GM12892 (cell line): ENCODE measurements at regions not wholly inside any gene's neighbourhood (a gene's known extent, or its start where the extent isn't known, plus 50 kb on each side); places are given as distances from the start of the nearest gene placed in this dataset.

ENCODE experiments used
- DNase-seq: peaks from one replicate; pipeline ENCODE4 v3.0.0; 2011; ENCODE audit not compliant: insufficient read length
- FAIRE-seq: peaks from 2 replicates; lab custom pipeline; 2011; peaks lifted over from hg19 to GRCh38; lab: Jason Lieb, UNC
- POLR2A ChIP-seq: IDR thresholded peaks from 2 replicates; pipeline ENCODE4 v1.6.1; 2011; ENCODE audit warnings: low read depth, low read length, control low read depth
- POLR2AphosphoS5 ChIP-seq: IDR thresholded peaks from 2 replicates; pipeline ENCODE4 v1.6.1; 2011; ENCODE audit warnings: low read depth, low read length, control low read depth
- TAF1 ChIP-seq: IDR thresholded peaks from 2 replicates; pipeline ENCODE4 v1.6.1; 2011; ENCODE audit warnings: low read depth, mild to moderate bottlenecking, control low read depth, low read length, borderline replicate concordance

DNA sequence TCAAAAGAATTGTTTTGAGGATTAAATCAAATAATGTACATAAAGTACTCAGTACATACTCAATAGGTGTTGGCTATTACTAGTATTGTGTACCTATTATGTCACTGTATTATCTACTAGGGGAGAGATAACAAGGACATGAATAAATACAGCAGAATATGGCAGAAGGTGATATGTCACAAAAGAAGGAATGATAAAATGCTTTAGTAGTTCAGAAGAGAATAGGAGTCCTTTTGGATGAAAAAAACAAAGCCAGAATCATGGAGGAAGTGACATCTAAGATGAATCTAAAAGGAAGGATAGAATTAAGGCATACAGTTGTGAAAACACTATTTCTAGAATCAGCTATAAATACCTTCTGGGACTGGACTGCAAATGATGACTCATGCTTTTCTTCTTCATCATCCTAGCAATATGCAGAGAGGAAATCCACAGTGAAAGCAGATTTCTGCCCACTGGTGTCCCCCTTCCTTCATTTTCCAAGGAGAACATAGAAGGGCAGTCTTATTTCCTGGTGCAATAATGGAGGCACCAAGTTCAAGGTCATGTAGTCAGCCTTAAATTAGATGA, 98.7 kb downstream of the GLUD2 start:
- no peak for FAIRE-seq
- TF ChIP-seq POLR2A (no peak), POLR2AphosphoS5 (no peak), TAF1 (no peak)
- no peak for DNase-seq

DNA sequence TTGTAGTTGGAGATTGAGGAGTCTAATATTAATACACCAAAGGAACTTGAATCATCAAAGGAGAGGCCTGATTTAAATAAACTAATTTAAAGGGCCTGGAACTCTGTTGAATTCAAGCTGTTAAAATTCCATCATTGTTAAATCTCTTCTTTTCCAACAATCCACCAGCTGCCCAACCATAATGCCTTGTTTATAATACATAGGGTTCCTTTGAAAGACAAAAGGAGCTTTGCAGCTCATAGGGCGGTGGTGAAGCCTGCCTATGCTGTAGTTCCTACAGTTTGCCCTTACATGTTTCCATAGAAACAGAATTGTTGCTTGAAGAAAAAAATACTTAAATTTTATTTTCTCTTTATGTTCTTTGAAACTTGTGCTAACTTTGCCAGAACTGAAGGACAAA, 102.8 kb downstream of the GLUD2 start:
- no peak for FAIRE-seq
- no peak for DNase-seq
- TF ChIP-seq TAF1, result no peak
- TF ChIP-seq POLR2A, result no peak
- no peak for TF ChIP-seq POLR2AphosphoS5

DNA sequence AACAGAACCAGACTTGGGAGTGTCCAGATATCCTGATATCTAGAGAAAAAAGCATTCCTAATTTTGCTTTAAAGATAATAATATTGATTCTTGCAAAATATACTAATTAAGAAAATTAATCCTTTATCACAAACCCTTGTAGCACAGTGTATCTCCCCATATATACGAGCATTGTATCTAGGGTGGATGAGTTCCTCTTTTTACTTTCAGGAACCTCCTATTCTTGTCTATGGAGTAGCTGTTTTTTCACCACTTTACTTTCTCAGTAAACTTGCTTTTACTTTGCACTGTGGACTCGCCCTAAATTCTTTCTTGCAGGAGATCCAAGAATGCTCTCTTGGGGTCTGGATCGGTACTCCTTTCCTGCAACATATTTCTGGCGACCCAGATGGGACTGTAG, 103.9 kb downstream of the GLUD2 start:
- no peak for TF ChIP-seq TAF1
- TF ChIP-seq POLR2A, result no peak
- no peak for TF ChIP-seq POLR2AphosphoS5
- DNase-seq, result no peak
- FAIRE-seq, result no peak

DNA sequence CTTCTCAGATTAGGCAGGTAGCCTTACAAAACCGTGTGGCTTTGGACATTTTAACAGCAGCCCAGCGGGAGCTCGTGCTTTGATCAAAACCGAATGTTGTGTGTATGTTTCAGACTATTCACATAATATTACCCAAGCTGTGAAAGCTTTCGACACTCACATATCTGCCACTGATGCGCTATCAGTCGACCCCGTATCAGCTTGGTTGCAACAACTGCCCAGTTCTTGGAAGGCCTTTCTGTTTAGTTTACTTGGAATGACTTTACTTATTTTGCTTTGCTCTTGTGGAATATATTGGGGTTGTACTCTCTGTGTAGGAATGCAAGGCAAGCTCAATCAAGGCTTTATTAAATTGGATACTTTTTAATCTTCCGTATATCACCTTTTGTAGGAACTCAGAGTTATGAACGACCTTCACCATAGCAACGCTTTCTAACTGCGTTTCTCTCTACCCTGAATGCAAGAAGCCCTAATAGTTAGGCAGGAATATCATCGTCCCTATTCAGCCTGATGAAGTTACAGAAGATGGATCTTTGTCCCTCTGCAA, 107.5 kb downstream of the GLUD2 start:
- no peak for FAIRE-seq
- DNase-seq, result no peak
- TF ChIP-seq POLR2AphosphoS5, result no peak

DNA sequence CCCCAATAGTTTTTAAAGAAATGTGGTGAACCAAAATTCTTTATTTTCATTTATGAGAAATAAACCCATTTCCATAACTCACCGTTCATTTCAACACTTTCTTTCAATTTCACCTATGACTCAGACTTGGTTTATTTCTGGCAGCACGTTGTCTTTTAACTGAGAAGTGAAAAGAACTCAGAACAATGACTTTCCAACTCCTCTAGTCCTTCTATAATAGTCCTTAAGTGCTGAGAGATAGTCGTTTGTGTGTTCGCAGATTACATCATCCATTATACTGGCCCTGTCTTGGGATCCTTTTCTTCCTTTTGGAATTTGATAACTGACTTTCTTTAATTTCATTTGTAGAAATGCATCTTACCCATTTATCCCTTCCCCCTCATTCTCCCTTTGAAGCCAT, 113.6 kb downstream of the GLUD2 start:
- DNase-seq (peak; percentile 2), FAIRE-seq (peak; percentile 50)
- no peak for TF ChIP-seq POLR2AphosphoS5
- TF ChIP-seq POLR2A, result no peak
- no peak for TF ChIP-seq TAF1

DNA sequence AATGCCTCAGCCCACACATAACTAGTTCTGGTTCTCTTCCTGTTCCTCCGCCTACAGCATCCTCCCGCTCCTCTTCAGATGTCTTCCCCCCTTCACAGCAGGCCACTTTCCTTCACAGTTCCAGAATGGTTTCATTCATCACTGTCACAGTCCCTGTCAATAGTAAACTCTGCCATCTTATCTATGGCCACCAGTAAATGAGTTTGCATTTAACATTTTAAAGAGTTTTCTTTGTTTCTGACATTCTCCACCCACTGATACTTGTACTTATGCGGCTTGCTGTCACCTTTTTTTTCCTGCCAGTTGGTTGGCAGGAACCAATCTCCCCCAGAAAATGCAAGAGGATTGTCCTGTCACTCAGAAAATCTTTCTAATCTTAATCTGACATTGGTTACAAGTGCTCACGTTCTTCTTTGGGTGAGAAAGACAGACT, 114.1 kb downstream of the GLUD2 start:
- FAIRE-seq (peak; percentile 38), DNase-seq (no peak)
- TF ChIP-seq TAF1 (no peak), POLR2A (no peak), POLR2AphosphoS5 (no peak)

DNA sequence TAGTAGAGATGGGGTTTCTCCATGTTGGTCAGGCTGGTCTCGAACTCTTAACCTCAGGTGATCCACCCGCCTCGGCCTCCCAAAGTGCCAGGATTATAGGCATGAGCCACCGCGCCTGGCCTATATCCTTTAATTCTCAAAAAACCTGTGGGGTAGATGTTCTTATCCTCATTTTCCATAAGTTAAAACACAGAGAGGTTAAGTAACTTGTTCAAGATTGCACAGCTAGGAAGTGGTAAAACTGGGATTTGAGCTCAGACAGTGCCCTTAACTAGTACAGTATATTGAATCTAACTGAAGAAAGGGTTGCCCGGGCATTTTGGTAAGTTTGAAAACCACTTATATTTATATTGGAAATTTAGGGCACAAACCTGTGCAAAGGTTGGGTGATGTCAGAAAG, 116.0 kb downstream of the GLUD2 start:
- TF ChIP-seq POLR2AphosphoS5 (no peak), TAF1 (no peak), POLR2A (no peak)
- DNase-seq, result no peak
- FAIRE-seq, result no peak

DNA sequence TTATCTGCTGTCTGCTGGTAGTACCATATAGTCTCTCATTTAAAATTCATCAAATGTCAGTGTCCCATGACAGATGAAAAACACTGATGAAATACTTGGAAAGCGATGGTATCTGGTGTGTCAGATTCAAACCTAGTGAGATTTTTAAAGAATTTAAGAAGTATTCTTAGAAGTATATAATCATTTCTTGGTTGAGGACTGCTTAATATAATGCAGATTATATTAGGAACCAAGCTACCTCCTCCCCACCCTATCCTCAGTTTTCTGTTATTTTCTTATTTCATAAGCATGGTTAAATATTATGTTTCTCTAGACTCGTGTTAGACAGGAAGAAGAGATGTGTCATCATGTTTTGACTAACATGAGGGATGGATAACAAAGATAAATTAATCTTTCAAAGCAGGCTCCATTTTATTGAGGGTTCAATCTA, 118.5 kb downstream of the GLUD2 start:
- no peak for DNase-seq
- TF ChIP-seq TAF1, result no peak
- no peak for TF ChIP-seq POLR2A
- no peak for TF ChIP-seq POLR2AphosphoS5
- no peak for FAIRE-seq

DNA sequence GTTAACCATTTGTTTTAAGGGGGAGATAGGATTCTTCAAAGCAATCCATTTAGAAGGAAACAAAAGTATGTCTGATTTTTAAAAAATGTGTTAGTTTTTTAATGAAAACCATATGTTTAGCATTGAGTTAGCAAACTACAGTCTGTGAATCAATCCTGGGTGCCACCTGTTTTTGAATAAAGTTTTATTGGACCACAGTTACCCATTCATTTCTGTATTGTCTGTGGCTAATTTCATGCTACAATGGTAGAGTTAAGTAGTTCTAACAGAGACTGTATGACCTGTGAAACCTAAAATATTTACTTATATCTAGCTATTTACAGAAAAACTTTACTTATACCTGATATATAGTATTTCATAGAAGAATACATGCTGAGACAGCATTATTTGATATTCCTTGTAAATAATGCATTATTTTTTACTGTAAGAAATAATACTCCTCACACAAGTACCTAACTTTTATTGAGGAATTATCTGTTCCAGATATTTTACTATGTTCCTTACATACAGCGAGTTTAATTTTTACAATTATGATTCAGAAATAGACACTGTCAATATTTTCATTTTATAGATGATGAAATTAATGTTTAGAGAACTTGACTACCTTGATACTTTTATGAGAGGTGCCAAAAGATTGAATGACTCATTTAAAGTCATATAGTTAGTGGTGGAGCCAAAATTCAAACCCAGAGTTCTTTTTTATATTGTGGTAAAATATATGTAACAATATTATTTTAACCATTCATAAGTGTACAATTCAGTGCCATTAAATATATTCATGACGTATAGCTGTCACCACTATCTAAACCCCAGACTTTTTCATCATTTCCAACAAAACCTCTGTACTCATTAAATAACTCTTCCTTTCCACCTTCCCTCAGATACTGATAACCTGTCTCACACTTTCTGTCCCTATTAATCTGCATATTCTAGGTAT, 122.0 kb downstream of the GLUD2 start:
- no peak for TF ChIP-seq TAF1
- no peak for TF ChIP-seq POLR2A
- TF ChIP-seq POLR2AphosphoS5, result no peak
- DNase-seq (no peak), FAIRE-seq (no peak)

DNA sequence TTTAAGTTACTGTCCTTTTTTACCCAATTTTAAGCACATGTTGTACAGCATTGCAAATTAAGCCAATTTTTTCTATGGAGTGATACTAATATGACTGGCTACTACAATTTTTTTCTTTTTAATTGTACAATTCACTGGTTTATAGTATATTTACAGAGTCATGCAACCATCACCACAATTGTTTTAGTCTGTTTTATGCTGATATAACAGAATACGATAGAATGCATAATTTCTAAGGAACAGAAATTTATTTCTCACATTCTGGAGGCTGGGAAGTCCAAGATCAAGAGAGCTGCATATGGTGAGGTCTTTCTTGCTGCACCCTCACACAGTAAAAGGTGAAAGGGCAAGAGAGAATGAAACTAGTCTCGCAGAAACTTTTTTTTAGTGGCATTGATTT, 125.3 kb downstream of the GLUD2 start:
- no peak for FAIRE-seq
- no peak for DNase-seq
- TF ChIP-seq POLR2A (no peak), POLR2AphosphoS5 (no peak), TAF1 (no peak)

DNA sequence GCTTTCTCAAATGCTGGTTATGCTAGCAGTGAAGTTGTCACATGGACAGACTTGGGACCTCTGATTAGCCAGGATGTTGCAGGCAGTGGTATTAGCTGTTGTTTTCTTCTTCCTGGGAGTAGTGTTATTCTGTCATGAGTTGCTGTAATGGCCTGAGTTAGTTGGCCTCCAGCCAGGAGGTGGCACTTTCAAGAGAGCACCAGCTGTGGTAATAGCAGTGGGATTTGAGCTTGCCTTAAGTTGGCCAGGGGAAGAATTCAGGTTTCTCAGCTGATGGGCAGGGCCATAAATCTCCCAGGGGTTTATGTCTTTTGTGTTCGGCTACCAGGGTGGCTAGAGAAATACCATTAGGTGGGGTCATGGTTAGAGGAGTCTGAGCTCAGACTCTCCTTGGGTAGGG, 132.6 kb downstream of the GLUD2 start:
- TF ChIP-seq POLR2A (no peak), POLR2AphosphoS5 (no peak)
- DNase-seq, result no peak
- no peak for FAIRE-seq

DNA sequence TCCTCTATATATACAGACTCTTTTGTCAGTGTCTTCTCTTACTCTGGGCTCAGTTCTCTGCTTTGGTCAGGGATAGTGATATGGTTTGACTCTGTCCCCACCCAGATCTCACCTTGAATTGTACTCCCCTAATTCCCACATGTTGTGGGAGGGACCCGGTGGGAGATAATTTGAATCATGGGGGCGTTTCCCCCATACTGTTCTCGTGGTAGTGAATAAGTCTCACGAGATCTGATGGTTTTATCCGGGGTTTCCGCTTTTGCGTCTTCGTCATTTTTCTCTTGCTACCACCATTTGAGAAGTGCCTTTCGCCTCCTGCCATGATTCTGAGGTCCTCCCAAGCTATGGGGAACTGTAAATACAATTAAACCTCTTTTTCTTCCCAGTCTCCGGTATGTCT, 144.4 kb downstream of the GLUD2 start:
- FAIRE-seq, result no peak
- no peak for TF ChIP-seq POLR2A
- TF ChIP-seq TAF1, result no peak
- no peak for TF ChIP-seq POLR2AphosphoS5
- DNase-seq, result no peak
